NB4 (cell line): ENCODE measurements at regions not wholly inside any gene's neighbourhood (a gene's known extent, or its start where the extent isn't known, plus 50 kb on each side); places are given as distances from the start of the nearest gene placed in this dataset.

Experiments
- CTCF ChIP-seq: IDR thresholded peaks from one replicate; pipeline ENCODE4 v1.5.1; 2012; ENCODE audit warnings: low read depth, low read length
- MYC ChIP-seq: IDR thresholded peaks from 2 replicates; pipeline ENCODE4 v1.6.1; 2011; ENCODE audit warnings: low read depth, low read length
- POLR2A ChIP-seq: IDR thresholded peaks from 2 replicates; pipeline ENCODE4 v1.6.1; 2011; ENCODE audit warnings: mild to moderate bottlenecking; ENCODE audit not compliant: insufficient read length; ENCODE audit errors: extremely low read depth

GRCh38 chr7:106806556-106806955 lies 58.5 kb upstream of the PIK3CG start:
- TF ChIP-seq POLR2A (no peak), CTCF (no peak), MYC (no peak)
